HepG2 (cell line): ENCODE measurements at regions not wholly inside any gene's neighbourhood (a gene's known extent, or its start where the extent isn't known, plus 50 kb on each side); places are given as distances from the start of the nearest gene placed in this dataset.

ENCODE experiments used
- ATAC-seq: fragments of 200-7000 bp; cut with Tn5 transposase; 3 replicates; pipeline ENCODE4 v1.9.1; 2020; ENCODE audit warnings: mild to moderate bottlenecking, moderate library complexity
- BruUV-seq: library from RNA; stranded (reverse); fragments of 400-500 nt; replicated peaks from 2 replicates; lab custom pipeline; 2021; lab: Mats Ljungman, UMichigan
- CTCF ChIA-PET: fragments of 300-600 bp; formaldehyde crosslinking; extraction: SDS; loops from one replicate; lab custom pipeline; 2021; ENCODE audit warnings: low total read pairs, inconsistent platforms, low intra/inter-chr PET ratio; lab: Yijun Ruan, JAX
- POLR2A ChIA-PET: fragments of 350-600 bp; sonication (Branson Sonifier 250); formaldehyde crosslinking; loops from one replicate; lab custom pipeline; 2020; ENCODE audit warnings: antibody characterized with exemption, inconsistent platforms; lab: Yijun Ruan, JAX
- DNase-seq: peaks from one replicate; pipeline ENCODE4 v3.0.0-alpha.2; 2015; ENCODE audit warnings: low spot score
- FAIRE-seq: peaks from 3 replicates; lab custom pipeline; 2011; peaks lifted over from hg19 to GRCh38; lab: Jason Lieb, UNC
- H2AFZ ChIP-seq: one replicate; pipeline ENCODE4 v1.6.1; 2011; ENCODE audit warnings: low read length, inconsistent platforms
- H3K27ac ChIP-seq: fragments of 300-600 bp; 3 replicates; pipeline ENCODE4 v1.8.0; 2011; ENCODE audit warnings: mixed run types, mild to moderate bottlenecking, mixed read lengths, low read length, inconsistent platforms; ENCODE audit not compliant: insufficient read depth; ENCODE audit errors: extremely low read length
- H3K27me3 ChIP-seq, 2 experiments: fragments of 200-600 bp in 1 of 2; 2 replicates in 1 of 2; 3 replicates in 1 of 2; pipeline versions ENCODE4 v1.6.0 to v1.8.0; 2011; ENCODE audit warnings: low read length in 2 of 2, mild to moderate bottlenecking in 2 of 2, moderate library complexity in 2 of 2, inconsistent platforms in 1 of 2; ENCODE audit not compliant: insufficient read depth in 2 of 2, control insufficient read depth in 1 of 2
- H3K36me3 ChIP-seq, 2 experiments: fragments of 200-600 bp in 1 of 2; replicated peaks in 1 of 2; 2 replicates in 1 of 2; 3 replicates in 1 of 2; pipeline versions ENCODE4 v1.5.1 to v1.8.0; 2011; ENCODE audit warnings: low read length in 2 of 2, inconsistent platforms in 1 of 2; ENCODE audit not compliant: insufficient read depth in 2 of 2, control insufficient read depth in 1 of 2
- H3K4me1 ChIP-seq: 2 replicates; pipeline ENCODE4 v1.5.1; 2012; ENCODE audit warnings: low read length, inconsistent platforms; ENCODE audit not compliant: insufficient read depth
- H3K4me2 ChIP-seq: 2 replicates; pipeline ENCODE4 v1.6.0; 2011; ENCODE audit warnings: low read depth, low read length, inconsistent platforms
- H3K4me3 ChIP-seq, 3 experiments: fragments of 200-600 bp in 1 of 3; sonication (generic), shearing (Covaris generic) in 1 of 3; replicated peaks in 1 of 3; 2 replicates each; pipeline ENCODE4 v1.5.1; 2011 to 2016; ENCODE audit warnings: low read length in 3 of 3, inconsistent platforms in 2 of 3, low read depth in 2 of 3, mild to moderate bottlenecking in 2 of 3, control low read depth in 1 of 3, mixed read lengths in 1 of 3; ENCODE audit not compliant: insufficient read depth in 1 of 3
- H3K79me2 ChIP-seq: one replicate; pipeline ENCODE4 v1.6.1; 2011; ENCODE audit warnings: low read length, inconsistent platforms; ENCODE audit not compliant: insufficient read depth
- H3K9ac ChIP-seq: 2 replicates; pipeline ENCODE4 v1.6.0; 2011; ENCODE audit warnings: mild to moderate bottlenecking, low read depth, low read length, inconsistent platforms; ENCODE audit not compliant: insufficient read depth
- H3K9me3 ChIP-seq: 2 replicates; pipeline ENCODE4 v1.5.1; 2012; ENCODE audit warnings: mild to moderate bottlenecking, low read length
- H4K20me1 ChIP-seq: 2 replicates; pipeline ENCODE4 v1.6.0; 2011; ENCODE audit warnings: inconsistent platforms, mild to moderate bottlenecking, low read length, moderate library complexity; ENCODE audit not compliant: insufficient read depth
- DNMT3B ChIP-seq: conservative IDR thresholded peaks from 2 replicates; pipeline ENCODE4 v1.6.1; 2016; ENCODE audit warnings: missing biosample characterization, control low read depth
- FOXK2 ChIP-seq: fragments of 450-650 bp; IDR thresholded peaks from 2 replicates; pipeline ENCODE4 v1.6.1; 2016
- HES4 ChIP-seq: sonication (generic); formaldehyde crosslinking; IDR thresholded peaks from 2 replicates; pipeline ENCODE4 v1.9.0; 2021; ENCODE audit warnings: mild to moderate bottlenecking, missing genetic modification reagents, borderline replicate concordance
- JUNB ChIP-seq: sonication (generic); formaldehyde crosslinking; IDR thresholded peaks from 2 replicates; pipeline ENCODE4 v1.8.0; 2022; ENCODE audit warnings: missing genetic modification reagents, mild to moderate bottlenecking, borderline replicate concordance
- PRDM15 ChIP-seq: sonication (generic); formaldehyde crosslinking; IDR thresholded peaks from 2 replicates; pipeline ENCODE4 v1.4.0; 2020; ENCODE audit warnings: missing genetic modification reagents
- REL ChIP-seq: sonication (generic); formaldehyde crosslinking; conservative IDR thresholded peaks from 2 replicates; pipeline ENCODE4 v1.8.0; 2022; ENCODE audit warnings: mild to moderate bottlenecking, missing genetic modification reagents, moderate library complexity
- TRAFD1 ChIP-seq: sonication (generic); formaldehyde crosslinking; IDR thresholded peaks from 2 replicates; pipeline ENCODE4 v1.5.1; 2020; ENCODE audit warnings: missing genetic modification reagents, mild to moderate bottlenecking, borderline replicate concordance
- ZBTB44 ChIP-seq: sonication (generic); formaldehyde crosslinking; IDR thresholded peaks from 2 replicates; pipeline ENCODE4 v1.4.0; 2020; ENCODE audit warnings: missing genetic modification reagents
- ZFP41 ChIP-seq: sonication (generic); formaldehyde crosslinking; IDR thresholded peaks from 2 replicates; pipeline ENCODE4 v1.4.0; 2020; ENCODE audit warnings: mild to moderate bottlenecking, missing genetic modification reagents, borderline replicate concordance
- ZMYM3 ChIP-seq: sonication (generic); formaldehyde crosslinking; IDR thresholded peaks from 2 replicates; pipeline ENCODE4 v1.5.1; 2020; ENCODE audit warnings: mild to moderate bottlenecking, missing genetic modification reagents
- ZNF563 ChIP-seq: sonication (generic); formaldehyde crosslinking; IDR thresholded peaks from 2 replicates; pipeline ENCODE4 v1.8.0; 2022; ENCODE audit warnings: mild to moderate bottlenecking, moderate library complexity, missing genetic modification reagents
- ZNF629 ChIP-seq: sonication (generic); formaldehyde crosslinking; conservative IDR thresholded peaks from 2 replicates; pipeline ENCODE4 v1.5.0; 2020; ENCODE audit warnings: missing genetic modification reagents
- ZNF691 ChIP-seq: sonication (generic); formaldehyde crosslinking; IDR thresholded peaks from 2 replicates; pipeline ENCODE4 v1.4.0; 2020; ENCODE audit warnings: missing genetic modification reagents, low read depth, mild to moderate bottlenecking, borderline replicate concordance
- ZNF724P ChIP-seq: sonication (generic); formaldehyde crosslinking; IDR thresholded peaks from 2 replicates; pipeline ENCODE4 v1.8.0; 2022; ENCODE audit warnings: missing genetic modification reagents, borderline replicate concordance
- ZNF768 ChIP-seq: sonication (generic); formaldehyde crosslinking; IDR thresholded peaks from 2 replicates; pipeline ENCODE4 v1.4.0; 2020; ENCODE audit warnings: missing genetic modification reagents
- WGBS: methylation state at CpG from one replicate; pipeline ENCODE4 v1.1.6; 2017; ENCODE audit warnings: low lambda C conversion rate; 5-methylcytosine and 5-hydroxymethylcytosine counted together
- in situ Hi-C: cut with HindIII; loops from 2 replicates; pipeline ENCODE4 v1.10.0; 2017; ENCODE audit warnings: low pct_unique_long_range_greater_than_20kb; ENCODE audit not compliant: extremely low pct_ligation_motif_present
- intact Hi-C: fragments of 100-400 bp; cut with micrococcal nuclease; formaldehyde crosslinking; loops from one replicate; pipeline ENCODE4 v1.10.0; 2022; ENCODE audit not compliant: unreplicated experiment

GRCh38 chr1:10899490-10900250 is 103.2 kb upstream of the CASZ1 start:
- Histone ChIP-seq H3K9me3 (no peaks in the 10 kb centered on the region), H3K9ac (no peak overlapping the region), H3K4me3 (no peak overlapping the region), H3K4me2 (peak overlapping the region; percentile 23; the same call in 1 of the 2 replicates), H3K27me3 (peaks cover 2 to 36% of the 10 kb centered on the region in 2 experiments; a peak in 3 of 5 replicates), H2AFZ (no peak overlapping the region), H3K36me3 (no peaks in the 10 kb centered on the region), H3K79me2 (no peaks in the 10 kb centered on the region), H3K27ac (no peak overlapping the region), H3K4me1 (peaks cover 55% of the 10 kb centered on the region), H4K20me1 (no peaks in the 10 kb centered on the region)
- no peak for FAIRE-seq
- 42% methylated on average over 10 of the region's 18 CpGs for WGBS
- ATAC-seq = no peak
- CTCF ChIA-PET = no interaction called here
- in situ Hi-C loops (no loop called here), intact Hi-C loops (no loop called here)
- POLR2A ChIA-PET = interaction anchor here (0.6 to 1.5 kb wide), 2 partner anchors 37 to 349 kb away, joined by 3 to 5 read pairs; no protein-coding TSS in a partner anchor
- no TSS peak for BruUV-seq
- TF ChIP-seq ZNF724P (CRISPR knock-in tag) = no peak
- TF ChIP-seq HES4 = 0 out of 2 replicates have a peak, but pooled peaks have one; percentile 57
- TF ChIP-seq JUNB (CRISPR knock-in tag) = no peak
- TF ChIP-seq TRAFD1 = no peak
- no peak for TF ChIP-seq DNMT3B
- TF ChIP-seq ZNF691 = 0 out of 2 replicates have a peak, but pooled peaks have one; percentile 64
- TF ChIP-seq FOXK2 = no peak
- no peak for TF ChIP-seq ZBTB44
- TF ChIP-seq PRDM15 = no peak
- TF ChIP-seq ZNF629 (CRISPR knock-in tag) = peak; percentile 46; the same call in 1 of the 2 replicates
- peak; percentile 61; the same call in 1 of the 2 replicates for TF ChIP-seq ZNF768 (CRISPR knock-in tag)
- TF ChIP-seq ZMYM3 = peak; percentile 18; the same call in 1 of the 2 replicates
- no peak for TF ChIP-seq REL
- no peak for TF ChIP-seq ZNF563 (CRISPR knock-in tag)
- no peak for TF ChIP-seq ZFP41 (CRISPR knock-in tag)
- no peak for DNase-seq
